K562 (cell line): ENCODE measurements at regions not wholly inside any gene's neighbourhood (a gene's known extent, or its start where the extent isn't known, plus 50 kb on each side); places are given as distances from the start of the nearest gene placed in this dataset.

Experiments used
- ATAC-seq: fragments of 200-7000 bp; cut with Tn5 transposase; 3 replicates; pipeline ENCODE4 v1.9.1; 2020; ENCODE audit warnings: moderate library complexity
- BruUV-seq: library from RNA; stranded (reverse); fragments of 400-500 nt; replicated peaks from 2 replicates; lab custom pipeline; 2021; lab: Mats Ljungman, UMichigan
- CTCF ChIA-PET: fragments of 300-600 bp; formaldehyde crosslinking; extraction: SDS; loops from one replicate; lab custom pipeline; 2021; ENCODE audit warnings: low intra/inter-chr PET ratio; lab: Yijun Ruan, JAX
- POLR2A ChIA-PET: fragments of 300-600, 350-650 bp; sonication (Branson Sonifier 250); formaldehyde crosslinking; extraction: SDS; loops from one replicate; lab custom pipeline; 2021; ENCODE audit warnings: antibody characterized with exemption, inconsistent platforms; lab: Yijun Ruan, JAX
- DNase-seq, 4 experiments: peaks; one replicate each; pipeline versions ENCODE4 v3.0.0 to v3.0.0-alpha.2; 2011 to 2018; ENCODE audit warnings: low spot score in 3 of 4, mixed read lengths in 3 of 4; ENCODE audit errors: extremely low read depth in 1 of 4
- FAIRE-seq: peaks from 2 replicates; lab custom pipeline; 2011; peaks lifted over from hg19 to GRCh38; lab: Jason Lieb, UNC
- H2AFZ ChIP-seq: 2 replicates; pipeline ENCODE4 v1.6.0; 2011; ENCODE audit warnings: low read depth, low read length, control low read depth, inconsistent platforms
- H3K27ac ChIP-seq: fragments of 200-600 bp; 3 replicates; pipeline ENCODE4 v1.8.0; 2011; ENCODE audit warnings: low read depth, mild to moderate bottlenecking, control low read depth, inconsistent platforms, low read length, moderate library complexity, mixed read lengths; ENCODE audit errors: extremely low read depth
- H3K27me3 ChIP-seq, 2 experiments: fragments of 300-600 bp in 1 of 2; 2 replicates in 1 of 2; 3 replicates in 1 of 2; pipeline versions ENCODE4 v1.6.0 to v1.8.0; 2011; ENCODE audit warnings: inconsistent platforms in 2 of 2, low read length in 2 of 2, mild to moderate bottlenecking in 1 of 2, mixed read lengths in 1 of 2, moderate library complexity in 1 of 2; ENCODE audit not compliant: control insufficient read depth in 2 of 2, insufficient read depth in 2 of 2
- H3K36me3 ChIP-seq: fragments of 300-600 bp; 3 replicates; pipeline ENCODE4 v1.8.0; 2011; ENCODE audit warnings: mild to moderate bottlenecking, low read length, inconsistent platforms; ENCODE audit not compliant: control insufficient read depth, insufficient read depth
- H3K4me1 ChIP-seq, 2 experiments: fragments of 200-600 bp in 1 of 2; replicated peaks in 1 of 2; 2 replicates in 1 of 2; 3 replicates in 1 of 2; pipeline versions ENCODE4 v1.5.1 to v1.8.0; 2011; ENCODE audit warnings: inconsistent platforms in 2 of 2, low read length in 2 of 2, mild to moderate bottlenecking in 1 of 2, mixed read lengths in 1 of 2, moderate library complexity in 1 of 2; ENCODE audit not compliant: control insufficient read depth in 2 of 2, insufficient read depth in 2 of 2
- H3K4me2 ChIP-seq: 2 replicates; pipeline ENCODE4 v1.6.1; 2011; ENCODE audit warnings: low read length, control low read depth, inconsistent platforms, mixed read lengths; ENCODE audit not compliant: insufficient read depth
- H3K4me3 ChIP-seq: fragments of 200-600 bp; sonication (generic), shearing (Covaris generic); 2 replicates; pipeline ENCODE4 v1.5.1; 2016; ENCODE audit warnings: control low read depth, inconsistent platforms
- H3K79me2 ChIP-seq: fragments of 200-600 bp; 3 replicates; pipeline ENCODE4 v1.8.0; 2011; ENCODE audit warnings: low read length, inconsistent platforms; ENCODE audit not compliant: control insufficient read depth, insufficient read depth
- H3K9ac ChIP-seq, 2 experiments: 2 replicates each; pipeline versions ENCODE4 v1.6.0 to v1.6.1; 2011; ENCODE audit warnings: low read depth in 2 of 2, low read length in 2 of 2, control low read depth in 1 of 2, inconsistent platforms in 1 of 2, mild to moderate bottlenecking in 1 of 2, mixed read lengths in 1 of 2; ENCODE audit not compliant: insufficient read depth in 1 of 2
- H3K9me1 ChIP-seq: one replicate; pipeline ENCODE4 v1.6.0; 2011; ENCODE audit warnings: inconsistent platforms, mild to moderate bottlenecking, low read length, moderate library complexity; ENCODE audit not compliant: control insufficient read depth, insufficient read depth
- H3K9me3 ChIP-seq: replicated peaks from 2 replicates; pipeline ENCODE4 v1.5.1; 2011; ENCODE audit warnings: low read depth, low read length, inconsistent platforms; ENCODE audit not compliant: control insufficient read depth, insufficient read depth
- H4K20me1 ChIP-seq: replicated peaks from 2 replicates; pipeline ENCODE4 v1.6.1; 2011; ENCODE audit warnings: low read length, inconsistent platforms, mixed read lengths; ENCODE audit not compliant: control insufficient read depth, insufficient read depth
- CEBPB ChIP-seq: fragments of 450-650 bp; IDR thresholded peaks from 2 replicates; pipeline ENCODE4 v1.6.1; 2016; ENCODE audit warnings: missing genetic modification characterization, missing compliant biosample characterization
- MIER1 ChIP-seq: fragments of 450-650 bp; IDR thresholded peaks from 2 replicates; pipeline ENCODE4 v1.6.1; 2016; ENCODE audit warnings: antibody characterized with exemption, mild to moderate bottlenecking, low read depth
- POLR3A ChIP-seq: IDR thresholded peaks from 2 replicates; pipeline ENCODE4 v1.6.1; 2011; ENCODE audit warnings: borderline replicate concordance, mild to moderate bottlenecking, moderate library complexity; ENCODE audit not compliant: insufficient read length, insufficient read depth; ENCODE audit errors: extremely low read depth
- PYGO2 ChIP-seq: fragments of 450-650 bp; IDR thresholded peaks from 2 replicates; pipeline ENCODE4 v1.6.1; 2016; ENCODE audit warnings: mild to moderate bottlenecking, missing genetic modification characterization, moderate library complexity, missing compliant biosample characterization
- RB1 ChIP-seq: fragments of 450-650 bp; IDR thresholded peaks from 2 replicates; pipeline ENCODE4 v1.6.1; 2017; ENCODE audit warnings: low read depth, mild to moderate bottlenecking
- TAF9B ChIP-seq: fragments of 450-650 bp; IDR thresholded peaks from 2 replicates; pipeline ENCODE4 v1.6.1; 2018; ENCODE audit warnings: mild to moderate bottlenecking; ENCODE audit not compliant: partially characterized antibody
- ZSCAN29 ChIP-seq: fragments of 450-650 bp; IDR thresholded peaks from 2 replicates; pipeline ENCODE4 v1.6.1; 2017
- WGBS: fragments of 100-300 bp; shearing (Covaris generic); methylation state at CpG from one replicate; pipeline ENCODE4 v1.1.6; 2016; ENCODE audit warnings: low coverage, mixed read lengths; ENCODE audit not compliant: insufficient coverage; ENCODE audit errors: missing lambda C conversion rate; 5-methylcytosine and 5-hydroxymethylcytosine counted together
- in situ Hi-C: fragments of 300-500 bp; cut with MboI; formaldehyde crosslinking; loops from 4 replicates; pipeline ENCODE4 v1.15.0; 2018; ENCODE audit warnings: inconsistent platforms, mixed read lengths
- intact Hi-C: fragments of 100-400 bp; cut with micrococcal nuclease; formaldehyde crosslinking; loops from 2 replicates; pipeline ENCODE4 v1.14.2; 2022
- TF ChIP-seq, protein P1 (sequence below): fragments of 250-450 bp; sonication (Bioruptor Pico); IDR thresholded peaks from 2 replicates; pipeline ENCODE4 v1.4.0; 2020
- TF ChIP-seq, protein P2 (sequence below): fragments of 250-450 bp; sonication (Bioruptor Pico); IDR thresholded peaks from 2 replicates; pipeline ENCODE4 v1.5.0; 2020; ENCODE audit warnings: mild to moderate bottlenecking

DNA sequence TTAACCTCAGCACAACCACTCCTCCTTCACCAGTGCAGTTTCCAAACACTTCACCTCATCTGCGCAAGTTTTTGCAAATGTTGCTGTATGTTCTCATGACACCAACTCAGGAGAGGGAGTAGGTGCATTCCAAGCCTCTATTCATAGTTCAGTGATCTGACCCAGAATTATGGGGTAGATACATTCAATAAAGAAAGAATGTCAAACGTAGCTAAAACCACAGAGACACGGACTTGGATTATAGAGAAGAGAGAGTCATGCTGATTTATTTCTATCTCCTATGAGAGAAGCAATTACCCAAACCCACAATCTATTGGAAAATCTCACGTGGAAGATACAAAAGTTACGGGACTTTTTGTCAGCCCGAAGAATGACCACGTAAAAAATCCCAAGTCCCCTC lies 1006.0 kb upstream of the TMEM132C start (continued):
- TF ChIP-seq, protein P1, sequence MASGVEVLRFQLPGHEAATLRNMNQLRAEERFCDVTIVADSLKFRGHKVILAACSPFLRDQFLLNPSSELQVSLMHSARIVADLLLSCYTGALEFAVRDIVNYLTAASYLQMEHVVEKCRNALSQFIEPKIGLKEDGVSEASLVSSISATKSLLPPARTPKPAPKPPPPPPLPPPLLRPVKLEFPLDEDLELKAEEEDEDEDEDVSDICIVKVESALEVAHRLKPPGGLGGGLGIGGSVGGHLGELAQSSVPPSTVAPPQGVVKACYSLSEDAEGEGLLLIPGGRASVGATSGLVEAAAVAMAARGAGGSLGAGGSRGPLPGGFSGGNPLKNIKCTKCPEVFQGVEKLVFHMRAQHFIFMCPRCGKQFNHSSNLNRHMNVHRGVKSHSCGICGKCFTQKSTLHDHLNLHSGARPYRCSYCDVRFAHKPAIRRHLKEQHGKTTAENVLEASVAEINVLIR (CRISPR knock-in tag): no peak
- no peak for TF ChIP-seq ZSCAN29
- TF ChIP-seq, protein P2, sequence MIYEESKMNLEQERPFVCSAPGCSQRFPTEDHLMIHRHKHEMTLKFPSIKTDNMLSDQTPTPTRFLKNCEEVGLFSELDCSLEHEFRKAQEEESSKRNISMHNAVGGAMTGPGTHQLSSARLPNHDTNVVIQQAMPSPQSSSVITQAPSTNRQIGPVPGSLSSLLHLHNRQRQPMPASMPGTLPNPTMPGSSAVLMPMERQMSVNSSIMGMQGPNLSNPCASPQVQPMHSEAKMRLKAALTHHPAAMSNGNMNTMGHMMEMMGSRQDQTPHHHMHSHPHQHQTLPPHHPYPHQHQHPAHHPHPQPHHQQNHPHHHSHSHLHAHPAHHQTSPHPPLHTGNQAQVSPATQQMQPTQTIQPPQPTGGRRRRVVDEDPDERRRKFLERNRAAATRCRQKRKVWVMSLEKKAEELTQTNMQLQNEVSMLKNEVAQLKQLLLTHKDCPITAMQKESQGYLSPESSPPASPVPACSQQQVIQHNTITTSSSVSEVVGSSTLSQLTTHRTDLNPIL: no peak
- no peak for TF ChIP-seq POLR3A
- TF ChIP-seq TAF9B: no peak

DNA sequence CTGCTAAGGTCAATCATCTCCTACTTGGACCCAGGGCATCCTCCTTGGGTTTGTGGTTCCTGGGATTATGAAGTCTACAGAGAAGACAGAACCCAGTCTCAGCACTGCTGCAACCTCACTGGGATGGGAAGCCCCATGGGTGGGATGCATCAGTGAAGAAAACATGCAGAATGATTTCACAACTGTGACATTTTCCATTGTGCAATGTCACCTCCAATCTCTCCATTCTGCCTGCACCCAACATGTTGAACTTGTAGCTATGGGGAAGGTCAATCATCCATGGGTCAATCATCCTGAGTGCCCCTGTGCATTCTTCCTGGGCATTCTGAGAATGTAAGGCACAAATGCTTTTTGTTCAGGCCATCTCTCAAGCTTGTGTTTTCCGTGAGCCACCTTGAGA lies 1004.4 kb upstream of the TMEM132C start:
- no peak for DNase-seq
- POLR2A ChIA-PET: interaction anchor here (0.6 kb wide), 2 partner anchors 10 to 238 kb away, joined by 3 read pairs; no protein-coding TSS in a partner anchor

More for the DNA sequence above, 1004.4 kb upstream of the TMEM132C start:
- no peak overlapping the region for H3K4me3 ChIP-seq
- H3K36me3 ChIP-seq: no peaks in the 10 kb centered on the region
- FAIRE-seq (no peak), ATAC-seq (no peak)
- H3K79me2 ChIP-seq: no peaks in the 10 kb centered on the region
- no peaks in the 10 kb centered on the region for H3K9me3 ChIP-seq
- in situ Hi-C loops: no loop called here
- no peak overlapping the region for H3K4me2 ChIP-seq
- WGBS: 0% methylated on average over 1 of the region's 1 CpG
- intact Hi-C loops: no loop called here
- H4K20me1 ChIP-seq: no peaks in the 10 kb centered on the region
- H3K27me3 ChIP-seq: peaks cover 13 to 22% of the 10 kb centered on the region in 2 experiments
- BruUV-seq: no TSS peak
- CTCF ChIA-PET: no interaction called here
- H3K9ac ChIP-seq: no peak overlapping the region
- no peak overlapping the region for H2AFZ ChIP-seq
- no peaks in the 10 kb centered on the region; a peak in 1 of 5 replicates for H3K4me1 ChIP-seq
- no peaks in the 10 kb centered on the region for H3K9me1 ChIP-seq
- no peak for TF ChIP-seq RB1
- TF ChIP-seq MIER1: no peak
- no peak for TF ChIP-seq PYGO2 (tag)
- TF ChIP-seq CEBPB (tag): peak; percentile 49; the same call in 1 of the 2 replicates
- no peak overlapping the region for H3K27ac ChIP-seq
